CD4-positive, alpha-beta T cell treated with Interleukin-6 for 4 hours (primary cell): ENCODE measurements at regions not wholly inside any gene's neighbourhood (a gene's known extent, or its start where the extent isn't known, plus 50 kb on each side); places are given as distances from the start of the nearest gene placed in this dataset.
"Not testable (repeated sequence)": the region's sequence is repeated elsewhere in the genome, so short reads cannot be mapped to it uniquely, and the experiment has no call there.

Experiments
- DNase-seq: peaks from one replicate; pipeline ENCODE4 v3.0.0-alpha.2; 2020; ENCODE audit warnings: mixed read lengths

DNA sequence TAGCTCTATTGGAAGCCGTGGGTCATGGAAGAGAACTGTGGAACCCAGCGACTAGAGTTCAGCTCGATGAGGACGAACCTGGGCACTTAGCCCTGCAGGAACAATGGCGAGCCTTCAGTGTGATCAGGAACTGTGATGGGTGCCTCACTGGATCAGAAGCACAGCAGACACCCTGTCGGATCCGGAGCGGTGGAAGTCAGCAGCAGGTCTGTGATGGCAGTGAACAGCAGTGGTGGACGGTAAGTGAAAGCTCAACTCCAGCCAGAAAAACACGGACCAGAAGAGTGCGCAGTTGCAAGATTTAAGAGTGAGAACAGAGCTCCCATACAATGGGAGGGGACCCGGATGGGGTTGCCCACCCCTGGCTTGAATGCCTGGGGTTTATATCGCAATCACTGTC is 282.2 kb downstream of the NSUN3 start:
- no peak for DNase-seq

DNA sequence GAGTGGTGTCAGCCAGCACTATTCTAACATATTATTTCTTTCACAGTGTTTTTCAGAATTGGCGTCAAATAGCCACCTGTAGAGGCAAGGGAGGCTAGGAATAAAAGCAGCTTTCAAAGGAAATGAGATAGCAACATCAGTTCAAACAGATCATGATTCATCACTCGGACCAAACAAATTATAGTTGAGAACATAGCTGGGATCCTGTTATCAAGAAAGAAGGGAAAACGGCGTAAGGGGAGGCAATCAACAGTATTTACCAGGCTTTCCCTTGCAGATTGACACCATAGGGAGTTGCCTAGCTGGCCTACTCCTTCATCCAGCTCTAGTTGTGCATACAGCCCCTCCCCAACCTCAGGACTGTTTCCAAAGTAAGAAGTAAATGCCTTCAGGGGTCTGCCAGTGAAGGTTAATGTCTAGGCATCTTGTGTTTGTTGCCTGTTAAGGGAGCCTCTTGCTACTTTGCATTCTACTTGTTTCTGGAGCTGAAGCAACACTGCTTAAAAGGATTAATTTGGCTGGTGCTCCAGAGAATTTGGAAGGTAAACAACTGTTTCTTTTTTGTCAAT is 286.5 kb downstream of the NSUN3 start:
- no peak for DNase-seq

DNA sequence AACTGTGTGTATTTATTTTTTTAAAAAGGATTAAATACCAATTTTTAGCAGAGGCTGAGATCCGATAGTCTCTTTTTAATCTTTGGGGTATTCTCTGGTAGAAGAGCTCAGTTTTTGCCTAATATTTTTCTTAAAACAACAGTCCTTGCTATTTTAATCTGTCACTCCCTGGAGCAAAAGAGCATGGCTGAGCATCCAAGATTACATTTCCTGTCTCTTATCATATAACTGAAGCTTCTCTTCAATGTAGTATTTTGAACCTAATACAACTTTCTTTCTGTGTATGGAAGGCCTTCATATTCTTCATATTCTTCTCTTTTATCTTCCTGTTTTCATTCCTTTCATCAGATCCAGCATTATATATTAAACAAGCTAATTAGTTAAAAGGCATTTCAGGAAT is 293.7 kb downstream of the NSUN3 start:
- no peak for DNase-seq

DNA sequence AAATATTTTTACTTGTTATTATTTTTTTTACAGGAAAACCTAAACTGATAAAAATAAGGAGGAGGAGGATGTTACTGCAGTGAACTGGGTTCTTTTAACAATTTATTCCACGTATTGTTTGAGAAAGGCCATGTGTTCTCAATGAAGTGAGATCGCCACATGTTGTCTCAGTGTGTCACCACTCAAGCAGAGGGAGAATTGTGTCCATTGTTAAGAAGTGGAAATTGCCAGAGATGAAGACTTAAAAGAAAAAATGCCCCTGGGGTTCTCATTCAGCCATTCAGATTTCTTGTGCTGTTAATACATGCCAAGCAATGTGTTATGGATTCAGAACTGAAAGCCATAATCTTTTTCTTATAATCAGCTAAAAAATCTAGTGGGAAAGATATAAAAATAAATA is 297.1 kb downstream of the NSUN3 start:
- DNase-seq: no peak

DNA sequence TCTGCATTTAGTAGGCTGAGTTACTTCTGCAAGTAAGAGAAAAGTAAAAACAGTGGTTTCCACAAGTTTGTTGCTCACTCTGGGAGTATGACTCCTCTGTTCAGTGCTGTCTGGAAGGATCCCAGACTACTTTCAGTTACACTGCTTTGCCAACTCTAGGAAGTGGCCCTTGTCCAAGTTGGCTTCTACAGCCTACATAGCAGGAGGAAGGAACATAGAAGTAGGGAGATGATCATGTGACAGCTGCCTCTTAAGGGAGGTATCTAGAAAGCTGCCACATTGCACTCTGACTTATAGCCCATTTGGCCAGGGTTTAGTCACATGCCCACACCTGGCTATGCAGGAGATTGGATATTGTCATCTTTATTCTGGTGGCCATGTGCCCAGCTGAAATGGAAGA is 298.1 kb downstream of the NSUN3 start:
- DNase-seq: no peak

DNA sequence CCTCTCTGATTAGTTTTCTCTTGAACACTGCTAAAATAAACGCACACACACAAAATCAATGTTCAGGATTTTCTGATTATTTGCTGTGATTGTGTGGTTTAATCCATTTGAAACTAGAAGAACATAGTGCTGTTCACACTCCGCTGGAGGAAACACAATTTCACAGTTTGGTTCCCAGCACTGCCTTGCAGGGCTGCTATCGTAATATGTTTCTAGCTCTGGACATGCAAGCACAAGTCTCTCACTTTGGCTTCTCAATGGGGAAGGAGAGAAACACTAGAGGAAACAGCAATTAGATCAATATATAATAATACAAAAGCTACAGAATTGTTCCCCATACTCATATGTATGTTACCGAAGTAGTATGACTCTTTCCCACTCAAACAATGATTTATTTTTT is 299.5 kb downstream of the NSUN3 start:
- no peak for DNase-seq

DNA sequence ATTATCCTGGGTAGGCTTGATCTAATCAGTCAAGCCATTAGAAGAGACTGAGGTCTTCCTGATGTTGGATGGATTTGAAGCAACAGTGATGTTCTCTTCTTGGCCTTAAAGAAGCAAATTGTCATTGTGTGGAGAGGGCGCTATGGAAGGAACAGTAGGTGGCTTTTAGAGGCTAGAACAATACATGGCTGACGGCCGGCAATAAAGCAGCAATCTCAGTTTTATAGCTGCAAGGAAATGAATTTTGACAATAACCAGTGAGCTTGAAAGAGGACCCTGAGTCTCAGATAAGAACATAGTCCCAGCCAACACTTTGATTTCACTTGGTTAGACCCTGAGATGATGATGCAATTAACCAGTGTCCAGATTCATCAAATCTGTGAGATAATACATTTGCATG is 302.1 kb downstream of the NSUN3 start:
- no peak for DNase-seq

DNA sequence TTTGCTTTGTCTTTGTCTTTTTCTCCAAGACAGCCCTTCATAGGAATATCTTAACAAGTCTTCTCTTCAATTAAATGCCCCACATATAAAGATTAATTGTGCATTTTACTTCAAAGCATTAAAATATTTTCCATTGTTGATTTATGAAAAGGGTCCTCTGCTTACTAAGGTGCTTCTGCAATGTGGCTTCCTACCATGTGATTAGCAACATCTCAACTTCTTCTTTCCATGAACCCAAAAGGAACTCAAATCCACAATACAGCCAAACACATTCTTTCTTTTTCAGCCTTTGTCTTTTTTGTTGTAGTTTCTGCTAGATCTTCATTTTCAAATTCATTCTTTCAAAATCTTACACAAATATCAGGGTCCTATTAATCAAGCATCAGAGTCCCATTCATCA is 309.2 kb downstream of the NSUN3 start:
- DNase-seq: no peak

DNA sequence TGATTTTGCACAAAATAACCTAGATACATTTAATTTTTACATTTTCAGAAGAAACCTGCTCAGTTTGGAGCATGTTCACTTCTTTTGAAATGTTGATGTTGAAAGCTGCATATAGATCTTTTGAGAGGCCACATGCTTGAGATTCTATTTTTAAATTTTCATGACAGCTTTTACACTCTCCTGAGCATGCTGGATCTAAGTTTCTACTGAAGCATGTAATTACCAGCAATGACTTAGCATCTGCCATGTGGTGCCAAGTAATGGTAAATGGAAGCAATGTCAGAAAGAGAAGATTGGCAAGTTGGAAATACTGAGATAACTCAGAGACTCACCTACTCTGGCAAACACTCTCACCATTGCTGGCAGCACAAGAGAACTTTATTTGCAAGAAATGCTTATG is 310.6 kb downstream of the NSUN3 start:
- DNase-seq: no peak

DNA sequence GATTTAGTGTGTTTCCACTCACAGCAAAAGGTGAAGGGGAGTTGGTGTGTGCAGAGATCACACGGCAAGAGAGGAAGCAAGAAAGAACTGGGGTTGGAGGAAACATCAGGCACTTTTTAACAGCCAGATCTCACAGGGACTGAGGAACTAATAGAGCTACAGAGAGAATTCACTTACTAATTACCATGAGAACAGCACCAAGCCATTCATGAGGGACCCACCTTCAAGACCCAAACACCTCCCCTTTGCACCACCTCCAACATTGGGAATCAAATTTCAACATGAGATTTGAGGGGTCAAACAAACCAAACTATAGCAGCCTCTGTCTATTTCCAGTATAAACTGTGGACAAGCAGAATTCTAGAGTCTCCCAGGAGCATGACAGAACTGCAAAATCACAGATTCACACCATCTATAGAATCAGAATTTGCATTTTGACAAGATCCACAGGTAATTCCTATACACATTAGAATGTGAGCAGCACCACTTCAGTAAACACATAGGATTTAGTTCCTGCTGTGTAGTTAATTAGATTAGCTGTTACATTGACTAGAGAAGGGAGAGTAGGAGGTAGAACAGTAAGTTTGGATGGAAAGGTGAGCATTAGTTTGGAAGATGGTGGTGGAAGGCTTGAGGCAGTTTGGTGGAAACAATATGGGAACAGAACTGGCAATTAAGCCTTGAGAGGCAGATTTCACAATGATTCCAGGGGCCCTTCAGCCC is 311.7 kb downstream of the NSUN3 start:
- DNase-seq: no peak

DNA sequence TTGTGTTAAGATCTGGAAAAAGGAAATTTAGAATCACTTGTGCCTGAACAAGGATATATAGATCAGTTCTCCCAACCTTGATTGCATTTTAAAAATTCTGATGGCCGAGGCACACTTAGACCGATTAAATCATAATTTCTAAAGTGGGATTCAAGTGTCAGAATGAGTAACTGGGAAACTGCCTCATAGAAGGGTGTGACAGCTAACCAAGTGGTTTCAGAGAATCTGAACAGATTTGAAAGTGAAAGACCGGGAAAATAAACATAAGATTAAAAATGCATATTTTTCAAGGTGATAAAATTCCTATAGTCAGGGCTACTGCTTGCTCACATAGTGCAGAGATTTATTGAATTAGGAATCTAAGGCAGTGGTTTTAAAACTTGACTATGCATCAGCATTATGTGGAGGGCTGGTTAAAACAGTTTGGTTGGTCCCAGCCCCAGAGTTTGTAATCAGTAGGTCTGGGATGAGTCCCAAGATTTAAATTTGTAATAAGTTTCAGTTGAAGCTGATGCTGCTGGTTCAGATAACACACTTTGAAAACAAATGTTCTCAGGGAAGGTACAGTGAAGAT is 314.3 kb downstream of the NSUN3 start:
- not testable (repeated sequence) for DNase-seq

DNA sequence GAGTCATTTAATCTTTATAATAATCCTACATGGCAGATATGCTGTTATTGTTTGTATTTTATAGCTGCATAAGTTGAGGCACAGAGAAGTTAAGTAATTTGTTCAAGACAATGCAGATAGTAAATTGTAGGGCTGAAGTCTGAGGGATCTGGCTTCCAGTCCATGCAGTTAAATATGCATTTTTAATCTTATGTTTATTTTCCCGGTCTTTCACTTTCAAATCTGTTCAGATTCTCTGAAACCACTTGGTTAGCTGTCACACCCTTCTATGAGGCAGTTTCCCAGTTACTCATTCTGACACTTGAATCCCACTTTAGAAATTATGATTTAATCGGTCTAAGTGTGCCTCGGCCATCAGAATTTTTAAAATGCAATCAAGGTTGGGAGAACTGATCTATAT is 315.0 kb downstream of the NSUN3 start:
- DNase-seq: not testable (repeated sequence)

DNA sequence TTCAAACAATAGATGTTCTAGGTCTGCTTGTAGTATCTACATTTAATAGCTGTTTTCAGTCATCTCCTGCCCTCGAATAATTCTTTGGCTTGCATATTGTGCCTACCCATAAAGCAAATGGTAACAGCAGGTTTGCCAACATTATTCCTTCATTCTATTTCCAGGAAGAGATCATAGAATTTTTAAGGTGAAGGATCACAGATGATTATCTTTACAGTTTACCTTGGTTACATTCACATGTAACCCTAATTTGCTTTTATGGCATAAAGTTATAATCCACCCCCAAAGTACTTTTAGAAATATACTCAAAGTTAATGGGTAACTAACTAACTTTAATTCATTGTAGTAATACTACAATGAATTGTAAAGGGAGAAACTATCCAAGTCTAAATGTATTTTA is 315.5 kb downstream of the NSUN3 start:
- no peak for DNase-seq

DNA sequence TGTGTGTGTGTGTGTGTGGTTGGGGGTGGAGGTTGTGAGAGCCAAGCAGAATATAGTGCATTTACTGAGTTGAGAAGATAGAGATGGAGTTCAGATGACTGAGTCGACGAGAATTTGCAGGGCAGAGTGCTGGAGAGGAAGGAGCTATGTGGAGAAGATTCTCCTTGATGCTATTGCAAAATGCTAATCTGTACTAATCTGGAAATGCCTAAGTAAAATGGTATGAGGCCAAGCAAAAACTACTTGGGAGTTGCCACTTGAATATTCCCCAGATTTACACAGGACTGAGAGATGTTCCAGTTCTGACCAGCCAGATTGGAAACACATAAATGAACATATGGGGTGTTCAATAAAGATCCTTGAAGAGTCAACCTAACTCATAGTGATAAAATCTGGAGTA is 316.4 kb downstream of the NSUN3 start:
- DNase-seq: no peak

DNA sequence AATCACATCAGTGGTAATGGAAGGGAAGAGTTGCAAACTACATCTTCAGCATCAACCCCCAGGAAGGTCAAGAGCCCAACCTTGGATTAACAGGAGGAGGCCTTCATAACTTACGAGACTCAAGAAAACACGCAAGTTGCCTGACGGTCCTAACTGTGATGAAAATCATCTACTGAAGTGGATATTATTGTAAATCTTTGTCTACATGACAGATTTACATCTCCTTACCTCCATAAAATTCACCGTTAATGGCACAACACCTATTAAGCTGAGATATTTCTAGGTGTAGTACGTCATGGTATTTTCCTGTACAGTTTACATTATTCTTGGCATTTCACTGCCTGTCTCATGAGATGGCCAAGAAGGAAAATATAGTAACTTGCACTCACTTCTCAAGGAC is 332.0 kb downstream of the NSUN3 start:
- DNase-seq: no peak

DNA sequence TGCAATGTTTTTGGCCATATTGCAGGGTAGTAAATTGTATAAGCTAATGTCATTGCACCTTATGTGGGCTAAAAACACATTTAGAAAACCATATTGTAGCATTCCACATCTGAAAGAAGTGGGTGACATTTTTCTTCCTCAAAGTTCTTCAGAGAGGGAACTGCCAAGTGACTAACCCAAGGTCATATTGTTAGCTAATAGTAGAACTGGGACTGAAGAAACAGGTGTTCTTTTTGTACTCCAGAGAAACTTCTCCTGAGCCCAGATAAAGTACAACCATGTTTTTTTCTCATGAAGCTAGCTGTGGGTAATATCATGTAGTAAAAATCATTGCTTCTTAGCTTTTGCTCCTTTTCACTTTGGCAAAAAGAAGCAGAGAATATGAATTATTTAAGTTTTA is 333.0 kb downstream of the NSUN3 start:
- DNase-seq: no peak

DNA sequence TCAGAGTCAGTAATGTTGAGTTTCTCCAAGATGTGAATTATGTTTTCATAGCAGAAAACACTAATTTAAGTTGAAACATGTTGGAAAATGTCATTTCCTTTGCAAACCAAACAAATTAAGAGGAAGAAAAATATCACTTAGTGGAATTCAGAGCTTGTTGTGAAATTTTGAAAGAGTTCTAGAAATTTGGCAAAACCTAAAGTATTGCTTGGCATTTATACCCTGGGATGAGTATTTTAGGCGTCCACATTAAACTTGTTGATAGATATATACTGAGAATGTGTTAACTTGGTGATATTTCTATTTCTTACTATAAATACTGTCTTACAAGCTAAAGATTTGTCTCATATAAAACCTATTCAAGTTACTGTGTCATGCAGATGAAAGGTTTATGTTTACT is 335.2 kb downstream of the NSUN3 start:
- DNase-seq: no peak

DNA sequence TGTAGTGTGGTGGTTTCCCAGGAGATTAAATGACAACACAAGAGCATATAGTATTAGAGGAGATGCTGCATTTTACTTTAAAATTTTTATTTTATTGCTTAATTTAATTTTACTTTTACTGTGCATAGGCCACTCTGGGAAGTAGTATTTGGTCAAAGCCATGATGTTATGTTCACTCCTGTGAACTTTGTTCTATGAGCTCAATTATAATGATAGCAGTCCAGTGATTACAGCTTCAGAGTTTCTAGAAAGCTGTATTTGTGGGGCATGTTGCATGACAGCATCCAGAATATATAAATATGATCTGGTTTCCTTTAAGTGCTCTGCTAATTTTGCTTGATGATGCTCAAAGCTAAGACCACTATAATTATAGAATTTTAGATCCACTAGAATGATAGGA is 338.6 kb downstream of the NSUN3 start:
- no peak for DNase-seq

DNA sequence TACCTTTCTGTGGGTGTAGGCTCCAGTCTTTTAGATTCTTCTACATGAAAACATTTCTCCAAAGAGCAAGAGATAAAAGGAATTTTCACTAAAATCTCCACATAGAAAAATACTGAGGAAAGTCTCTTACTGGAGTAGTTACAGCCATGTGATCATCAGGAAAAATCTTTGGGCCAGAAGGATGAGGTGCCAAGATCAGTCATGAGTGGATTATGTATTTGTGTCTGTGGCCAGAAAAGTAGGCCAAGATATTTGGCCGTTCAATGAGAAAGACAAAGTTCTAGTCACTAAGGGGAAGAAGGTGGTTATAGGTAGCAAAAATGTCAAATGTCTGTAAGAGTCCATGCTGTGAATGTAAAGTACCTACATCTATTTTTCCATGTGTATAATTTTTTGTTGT is 339.3 kb downstream of the NSUN3 start:
- DNase-seq: no peak

DNA sequence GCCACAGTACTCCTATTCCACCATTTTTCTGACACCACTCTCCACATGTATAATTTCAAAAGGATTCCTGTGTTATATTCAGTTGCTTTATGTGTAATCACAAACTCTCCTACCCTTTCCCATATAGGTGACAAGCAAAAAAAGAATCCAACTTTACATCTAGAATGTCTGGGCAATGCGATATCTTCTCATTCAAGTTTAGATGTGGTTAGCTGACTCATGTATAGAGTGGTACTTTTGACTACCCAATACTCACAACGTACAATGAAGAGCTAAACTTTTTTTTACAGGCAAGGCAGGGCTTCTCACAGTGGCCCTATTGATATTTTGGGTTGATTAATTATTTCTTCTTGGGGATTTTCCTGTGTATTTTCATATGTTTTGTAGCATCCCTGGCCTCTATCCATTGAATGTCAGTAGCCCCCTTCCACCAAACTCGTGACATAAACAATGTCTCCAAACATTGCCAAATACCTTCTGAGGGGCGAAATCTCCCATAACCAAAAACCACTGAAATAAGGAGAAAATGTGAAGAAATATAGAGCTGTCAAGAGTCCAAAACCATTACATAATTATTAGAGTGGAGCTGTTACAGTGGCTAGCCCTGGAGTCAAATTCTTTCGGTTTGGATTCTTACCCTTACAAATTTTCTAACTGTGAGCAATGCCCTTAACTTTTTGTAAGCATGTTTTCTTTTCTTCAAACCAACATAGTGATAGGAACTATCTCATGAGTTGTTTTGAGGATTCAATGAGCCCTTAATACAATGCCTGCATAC is 342.6 kb downstream of the NSUN3 start:
- no peak for DNase-seq

DNA sequence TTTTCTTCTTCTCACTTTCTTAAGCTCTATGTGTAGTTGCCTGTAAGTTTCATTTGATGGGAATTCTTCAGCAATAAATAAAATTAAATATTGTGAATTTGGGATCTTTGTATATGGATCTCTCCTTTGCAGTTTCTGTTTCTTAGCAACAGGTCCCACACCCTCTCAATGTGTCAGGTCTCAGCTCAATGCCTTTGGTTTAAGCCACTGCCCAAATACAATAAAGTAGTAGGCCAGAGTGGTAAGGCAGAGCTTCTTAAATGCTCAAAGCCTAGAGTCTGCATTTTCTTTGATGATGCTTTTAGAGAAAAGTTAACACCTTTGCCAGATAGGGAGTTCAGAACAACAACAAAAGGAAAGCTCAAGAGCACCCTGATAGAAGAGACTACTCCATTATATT is 343.7 kb downstream of the NSUN3 start:
- DNase-seq: no peak

DNA sequence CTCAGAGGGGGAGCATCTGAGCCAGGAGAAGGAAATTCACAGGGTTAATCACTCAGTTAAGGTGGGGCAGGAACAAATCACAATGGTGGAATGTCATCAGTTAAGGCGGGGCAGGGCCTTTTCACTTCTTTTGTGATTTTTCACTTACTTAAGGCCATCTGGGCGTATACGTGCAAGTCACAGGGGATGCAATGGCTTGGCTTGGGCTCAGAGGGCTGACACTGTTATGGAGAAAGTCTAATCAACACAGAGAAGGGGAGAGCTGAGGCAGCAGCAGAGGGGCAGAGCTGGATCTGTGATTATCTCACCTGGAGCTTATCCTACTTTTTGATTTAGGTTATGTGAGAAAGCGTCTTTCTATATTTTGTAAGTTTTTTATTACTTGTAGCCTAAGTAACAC is 350.1 kb downstream of the NSUN3 start:
- DNase-seq: not testable (repeated sequence)

DNA sequence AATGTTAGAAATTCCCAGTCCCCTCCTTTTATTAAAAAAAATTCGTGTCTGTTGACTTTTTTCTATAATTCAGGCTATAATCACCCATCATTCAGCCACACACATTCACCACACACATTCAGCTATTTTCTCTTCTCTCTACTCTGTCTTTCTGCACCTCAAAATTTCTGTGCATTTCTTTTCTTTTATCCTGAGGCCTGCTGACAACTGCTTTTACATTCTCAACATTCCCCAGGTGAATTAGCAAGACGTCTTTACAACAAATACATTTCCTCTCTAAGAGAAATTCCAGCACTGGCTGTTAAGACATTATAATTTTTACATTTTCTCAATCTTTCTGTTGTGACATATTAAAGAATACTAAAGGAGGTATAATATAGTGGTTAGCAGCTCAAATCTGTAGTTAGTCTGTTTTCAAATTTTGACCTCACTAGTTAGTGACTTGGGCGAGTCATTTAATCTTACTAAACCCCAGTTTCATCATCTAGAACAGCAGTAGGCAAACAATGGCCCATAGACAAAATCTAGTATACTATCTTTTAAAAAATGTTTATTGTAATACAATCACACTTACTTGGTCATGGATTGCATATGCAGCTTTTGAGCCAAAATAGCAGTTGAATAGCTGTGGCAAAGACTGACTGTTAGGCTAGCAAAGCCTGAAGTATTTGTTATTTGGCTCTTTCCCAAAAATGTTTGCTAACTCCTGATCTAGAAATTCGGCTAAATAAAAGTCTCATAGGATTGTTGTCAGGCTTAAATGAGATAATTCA is 350.7 kb downstream of the NSUN3 start:
- DNase-seq: no peak
